ENCODE measurements at regions not wholly inside any gene's neighbourhood (a gene's known extent, or its start where the extent isn't known, plus 50 kb on each side); places are given as distances from the start of the nearest gene placed in this dataset.
"Not testable (repeated sequence)": the region's sequence is repeated elsewhere in the genome, so short reads cannot be mapped to it uniquely, and the experiment has no call there.

DNA sequence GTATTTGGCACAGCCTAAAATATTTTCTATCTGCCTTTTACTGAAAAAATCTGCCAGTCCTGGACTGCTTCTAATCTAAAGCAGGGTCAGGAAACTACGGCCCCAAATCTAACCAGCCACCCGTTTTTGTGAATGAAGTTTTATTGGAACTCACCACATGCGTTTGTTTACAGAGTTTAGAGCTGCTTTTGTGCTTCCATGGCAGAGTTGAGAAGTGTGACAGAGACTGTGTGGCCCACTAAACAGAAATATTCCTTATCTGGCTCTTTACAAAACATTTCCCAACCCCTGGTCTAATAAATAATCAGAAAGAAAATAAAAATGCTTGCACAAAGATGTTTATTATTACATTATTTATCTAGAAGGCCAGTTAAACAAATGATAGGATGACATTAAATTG, 110.2 kb downstream of the COPRS start:
- no peak for DNase-seq (ENCODE audit: low spot score)

- no peak for DNase-seq (ENCODE audit: low spot score)
These were observed 112.1 kb downstream of the COPRS start for GRCh38 chr17:31746884-31747495.

- DNase-seq (ENCODE audit: low spot score), result no peak
These were observed 113.0 kb downstream of the COPRS start for GRCh38 chr17:31745964-31746600.

DNA sequence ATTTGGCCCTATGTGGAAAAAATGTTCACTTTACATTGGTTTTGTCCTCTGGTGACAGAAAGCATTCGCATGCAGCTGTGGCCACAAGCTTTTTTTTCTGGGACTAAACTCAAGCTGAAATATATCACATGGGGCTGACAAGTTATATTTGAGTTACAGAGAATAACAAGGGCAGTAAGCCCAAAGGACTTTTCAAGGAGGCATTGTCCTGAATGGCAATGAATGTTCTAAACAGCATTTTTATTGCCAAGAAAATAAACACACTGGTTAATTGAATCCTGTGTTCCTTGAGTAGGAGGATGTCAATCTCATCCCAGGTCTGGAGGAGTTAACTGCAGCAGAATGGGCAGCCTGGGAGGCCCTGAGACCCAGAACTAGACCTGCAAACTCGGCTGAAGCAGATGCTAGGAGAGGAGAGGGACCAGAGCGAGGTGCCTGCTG, 114.5 kb downstream of the COPRS start:
- no peak for DNase-seq (ENCODE audit: low spot score)

DNA sequence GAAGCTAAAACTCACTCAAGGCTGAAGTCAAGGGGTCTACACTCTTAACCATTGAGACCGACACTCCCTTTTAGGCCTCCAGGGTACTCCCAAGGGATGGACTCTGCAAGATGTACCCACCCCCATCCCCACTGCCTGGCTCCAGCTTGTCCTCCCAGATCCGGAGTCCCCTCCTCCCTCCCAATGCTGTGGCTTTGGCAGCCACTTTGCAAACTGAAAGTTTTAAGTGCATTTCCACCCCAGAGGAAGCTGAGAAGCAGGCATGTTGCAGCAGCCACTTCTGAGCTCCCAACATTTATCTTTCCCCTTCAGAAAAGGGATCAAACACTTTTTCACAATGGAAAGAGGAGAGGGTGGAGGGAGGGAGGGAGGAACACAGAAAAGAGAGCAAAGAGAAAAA, 115.2 kb downstream of the COPRS start:
- peak; percentile 50 for DNase-seq (ENCODE audit: low spot score)

GRCh38 chr17:31741371-31741770, 117.7 kb downstream of the COPRS start:
- no peak for DNase-seq (ENCODE audit: low spot score)

DNA sequence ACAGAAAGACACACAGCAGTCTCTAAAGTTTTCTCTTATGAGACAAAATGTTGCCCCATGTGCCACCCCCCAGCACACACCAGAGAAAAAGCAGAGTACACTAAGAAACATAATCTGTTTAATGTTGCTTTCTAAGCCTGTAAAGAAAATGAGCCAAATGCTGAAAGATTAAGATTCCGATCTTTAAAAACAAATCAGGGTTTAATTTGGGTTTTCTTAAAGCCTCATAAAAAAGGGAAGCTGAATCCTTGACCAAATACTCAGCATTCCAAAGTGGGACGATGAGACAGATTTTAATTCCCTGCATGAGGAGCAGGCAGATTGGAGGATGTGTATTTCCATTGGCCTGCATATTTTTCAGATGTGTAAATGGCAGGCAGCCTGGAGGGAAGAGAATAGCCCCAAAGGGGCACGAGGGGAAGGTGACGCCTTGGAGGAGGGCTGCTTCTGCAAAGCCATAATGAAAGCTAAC, 118.4 kb downstream of the COPRS start:
- DNase-seq (ENCODE audit: low spot score), result peak; percentile 93

GRCh38 chr17:31738996-31739699, 119.9 kb downstream of the COPRS start:
- peak; percentile 65 for DNase-seq (ENCODE audit: low spot score)

DNA sequence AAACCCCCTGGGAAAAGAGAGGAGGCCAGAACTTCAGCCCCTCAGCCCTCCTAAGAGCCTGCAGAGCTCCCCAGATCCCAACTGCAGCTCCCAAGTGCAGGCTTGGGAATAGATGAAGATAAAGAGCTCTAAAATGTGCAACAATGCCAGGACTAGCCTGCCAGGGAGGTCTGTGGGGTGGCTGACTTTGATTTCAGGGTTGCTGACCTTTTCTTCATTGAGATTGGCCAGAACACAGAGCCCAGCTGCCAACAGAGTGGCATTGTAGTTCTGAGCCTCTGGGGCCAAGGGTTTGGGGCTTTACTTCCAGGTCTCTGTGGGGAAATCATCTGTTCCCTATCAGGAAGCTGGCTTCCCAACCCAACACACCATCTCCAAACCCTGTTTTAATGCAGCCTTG, 120.6 kb downstream of the COPRS start:
- DNase-seq (ENCODE audit: low spot score), result no peak

DNA sequence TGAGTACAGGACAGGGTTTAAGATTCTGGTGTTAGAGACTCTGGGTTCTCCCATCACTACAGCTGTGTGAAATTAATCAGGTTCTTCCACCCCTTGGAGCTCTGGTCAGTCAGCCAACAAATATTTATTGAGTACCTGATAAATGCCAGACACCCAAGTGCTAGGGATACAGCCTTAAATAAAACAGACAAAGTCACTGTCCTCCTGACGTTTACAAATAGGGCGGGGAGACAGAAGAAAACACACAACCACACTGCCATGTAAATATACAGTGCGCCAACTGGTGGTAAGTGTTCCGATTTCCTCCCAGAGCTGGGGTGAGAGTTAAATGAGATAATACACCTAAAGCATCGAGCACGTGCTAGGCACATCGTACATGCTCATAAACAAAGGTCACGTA, 121.0 kb downstream of the COPRS start:
- no peak for DNase-seq (ENCODE audit: low spot score)

- DNase-seq (ENCODE audit: low spot score), result no peak
These were observed 122.0 kb downstream of the COPRS start for GRCh38 chr17:31736855-31737625.

DNA sequence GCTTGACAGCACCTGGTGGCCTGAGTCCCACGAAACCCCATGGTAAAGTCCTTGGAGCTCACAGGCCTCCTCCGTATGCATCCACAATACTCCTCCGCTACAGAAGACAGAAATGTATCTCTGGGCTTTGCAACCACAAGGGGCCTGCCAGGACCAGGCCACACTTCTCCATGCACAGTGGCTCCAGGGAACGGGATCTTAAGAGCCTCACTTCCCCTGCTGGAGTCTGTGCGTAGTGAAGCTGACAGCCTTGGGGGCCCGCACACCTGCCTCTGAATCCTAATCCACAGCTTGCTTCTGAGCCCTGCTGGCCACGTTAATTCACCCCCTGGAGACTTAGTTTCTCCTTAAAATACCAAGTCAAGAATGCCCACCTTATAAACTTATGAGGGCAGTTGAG, 125.7 kb downstream of the COPRS start:
- DNase-seq (ENCODE audit: low spot score), result no peak

GRCh38 chr17:31731585-31732154, 127.4 kb downstream of the COPRS start:
- DNase-seq (ENCODE audit: low spot score), result not testable (repeated sequence)

- no peak for DNase-seq (ENCODE audit: low spot score)
These were observed 127.9 kb downstream of the COPRS start for GRCh38 chr17:31731118-31731517.

DNA sequence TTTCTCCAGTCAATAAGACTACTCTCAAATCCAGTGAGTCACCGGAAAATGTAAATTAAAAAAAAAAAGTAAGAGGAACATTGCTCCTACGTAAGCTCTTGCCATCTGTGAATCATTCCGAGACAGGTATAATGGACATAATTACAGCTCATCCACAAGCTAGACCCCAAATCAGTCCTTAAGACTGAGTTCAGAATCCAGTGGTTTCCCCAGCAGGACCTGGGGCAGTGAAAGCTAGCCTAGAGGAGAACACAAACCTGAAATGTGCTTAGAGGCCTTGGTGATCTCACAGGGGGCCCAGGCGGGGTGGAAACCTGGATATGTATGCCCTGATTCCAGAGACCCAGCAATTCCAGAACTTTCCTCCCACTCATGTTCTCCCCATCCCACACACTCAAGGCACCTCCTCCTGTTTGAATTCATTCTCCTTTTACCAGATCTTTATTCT, 132.0 kb downstream of the COPRS start:
- no peak for DNase-seq (ENCODE audit: low spot score)

DNA sequence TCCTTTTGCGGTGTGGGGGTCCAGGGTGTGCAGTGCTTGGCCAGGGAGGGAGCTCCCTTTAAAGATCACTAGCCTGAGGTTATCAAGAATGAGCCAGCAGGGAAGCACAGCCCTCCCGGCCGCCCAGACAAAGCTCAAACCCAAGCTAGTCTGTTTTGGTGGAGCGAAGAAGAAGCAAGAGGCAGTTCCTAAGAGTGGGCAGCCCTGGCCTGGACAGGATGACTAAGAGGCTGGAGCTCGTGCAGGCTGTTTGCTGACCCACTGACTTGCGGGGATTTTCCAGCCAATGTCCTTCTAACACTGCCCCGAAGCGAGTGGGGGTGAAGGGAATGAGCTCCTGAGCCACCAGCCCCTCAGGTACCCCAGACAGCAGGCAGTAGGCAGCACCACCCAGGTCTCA, 134.4 kb downstream of the COPRS start:
- DNase-seq (ENCODE audit: low spot score), result no peak

GRCh38 chr17:31724026-31724425, 135.0 kb downstream of the COPRS start:
- DNase-seq (ENCODE audit: low spot score), result peak; percentile 41

GRCh38 chr17:31722251-31723056, 136.6 kb downstream of the COPRS start:
- peak; percentile 61 for DNase-seq (ENCODE audit: low spot score)

- DNase-seq (ENCODE audit: low spot score), result no peak
These were observed 137.6 kb downstream of the COPRS start for GRCh38 chr17:31721291-31722025.

- DNase-seq (ENCODE audit: low spot score), result not testable (repeated sequence)
These were observed 141.8 kb downstream of the COPRS start for GRCh38 chr17:31717251-31717650.

All from AG08395 (cell line).